Esophagus squamous epithelium (tissue), 4 donors: ENCODE measurements at regions not wholly inside any gene's neighbourhood (a gene's known extent, or its start where the extent isn't known, plus 50 kb on each side); places are given as distances from the start of the nearest gene placed in this dataset.

Source experiments
- CTCF ChIP-seq, 6 experiments: fragments of 450-650 bp in 4 of 6; fragments of 200-600 bp in 2 of 6; sonication (generic) in 2 of 6; IDR thresholded peaks; one replicate each; pipeline ENCODE4 v1.5.1; 2016 to 2019; ENCODE audit warnings: antibody characterized with exemption in 6 of 6, mild to moderate bottlenecking in 4 of 6, moderate library complexity in 4 of 6
- POLR2A ChIP-seq, 4 donors: fragments of 450-650 bp; IDR thresholded peaks; one replicate each; pipeline ENCODE4 v1.6.1; 2017; ENCODE audit warnings: antibody characterized with exemption in 4 of 4, mild to moderate bottlenecking in 4 of 4, moderate library complexity in 3 of 4

DNA sequence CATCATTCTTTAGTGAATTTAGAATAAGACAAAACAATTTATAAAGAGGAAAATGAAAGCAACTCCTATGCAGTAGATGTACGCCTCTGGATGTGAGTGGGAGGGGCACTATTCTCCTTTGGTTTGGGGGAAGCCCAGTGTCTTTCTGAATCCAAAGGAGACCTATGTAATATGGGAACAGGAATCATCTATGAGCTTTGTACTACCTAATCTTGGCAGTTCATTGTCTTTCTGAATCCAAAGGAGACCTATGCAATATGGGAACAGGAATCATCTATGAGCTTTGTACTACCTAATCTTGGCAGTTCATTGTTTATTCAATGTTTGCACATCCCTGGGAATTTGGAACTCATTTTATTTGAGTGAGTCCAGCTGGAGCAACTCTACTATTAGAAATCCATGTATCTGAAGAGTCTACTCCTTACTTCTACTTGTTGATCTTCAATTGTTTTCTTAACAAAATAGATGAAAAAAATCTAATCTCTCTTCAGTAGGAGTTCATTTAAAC is 401.1 kb upstream of the LRATD1 start:
- TF ChIP-seq CTCF (IDR thresholded peaks at IDR 0.05) (no peak), POLR2A (IDR thresholded peaks at IDR 0.05) (no peak)
